Dendritic cell treated with granulocyte-macrophage colony-stimulating factor and Interleukin-4, amounts not matched to agents 40 ng/mL and 50 ng/mL, for 4 days (primary cell): ENCODE measurements at regions not wholly inside any gene's neighbourhood (a gene's known extent, or its start where the extent isn't known, plus 50 kb on each side); places are given as distances from the start of the nearest gene placed in this dataset.

Experiments used
- H3K27ac Mint-ChIP-seq: one replicate; pipeline ENCODE4 v1.8.0; 2022; ENCODE audit warnings: mild to moderate bottlenecking, mixed read lengths
- H3K27me3 Mint-ChIP-seq: one replicate; pipeline ENCODE4 v1.8.0; 2022; ENCODE audit warnings: mild to moderate bottlenecking, mixed read lengths
- H3K36me3 Mint-ChIP-seq: one replicate; pipeline ENCODE4 v1.8.0; 2022; ENCODE audit warnings: low read depth, mixed read lengths
- H3K4me1 Mint-ChIP-seq: one replicate; pipeline ENCODE4 v1.8.0; 2022; ENCODE audit warnings: low read depth, mixed read lengths
- H3K4me3 Mint-ChIP-seq: one replicate; pipeline ENCODE4 v1.8.0; 2022; ENCODE audit warnings: mild to moderate bottlenecking, moderate library complexity, mixed read lengths
- H3K9me3 Mint-ChIP-seq: one replicate; pipeline ENCODE4 v1.8.0; 2022; ENCODE audit warnings: mixed read lengths
- intact Hi-C: fragments of 100-400 bp; cut with micrococcal nuclease; formaldehyde crosslinking; loops from one replicate; pipeline ENCODE4 v1.15.0; 2022

GRCh38 chr7:41910940-41911600 is 208.2 kb upstream of the INHBA start:
- intact Hi-C loops, result no loop called here
- no peak overlapping the region for H3K27ac Mint-ChIP-seq
- no peak overlapping the region for H3K4me3 Mint-ChIP-seq
- H3K4me1 Mint-ChIP-seq, result no peaks in the 10 kb centered on the region
- peaks cover 9% of the 10 kb centered on the region for H3K9me3 Mint-ChIP-seq
- H3K36me3 Mint-ChIP-seq, result no peaks in the 10 kb centered on the region
- H3K27me3 Mint-ChIP-seq, result no peaks in the 10 kb centered on the region

- Mint-ChIP-seq H3K9me3 (peaks cover 17% of the 10 kb centered on the region), H3K4me1 (no peaks in the 10 kb centered on the region), H3K27ac (no peak overlapping the region), H3K27me3 (no peaks in the 10 kb centered on the region), H3K4me3 (no peak overlapping the region), H3K36me3 (no peaks in the 10 kb centered on the region)
- intact Hi-C loops, result no loop called here
Measured at GRCh38 chr7:41907444-41907843, 204.6 kb upstream of the INHBA start.

GRCh38 chr7:41900532-41900931 is 197.6 kb upstream of the INHBA start:
- Mint-ChIP-seq H3K4me1 (peaks cover 6% of the 10 kb centered on the region), H3K27ac (no peak overlapping the region), H3K27me3 (no peaks in the 10 kb centered on the region), H3K36me3 (no peaks in the 10 kb centered on the region), H3K4me3 (no peak overlapping the region), H3K9me3 (peaks cover 8% of the 10 kb centered on the region)
- intact Hi-C loops, result no loop called here

- Mint-ChIP-seq H3K4me1 (peaks cover 6% of the 10 kb centered on the region), H3K4me3 (no peak overlapping the region), H3K9me3 (peaks cover 8% of the 10 kb centered on the region), H3K36me3 (no peaks in the 10 kb centered on the region), H3K27ac (no peak overlapping the region), H3K27me3 (no peaks in the 10 kb centered on the region)
- intact Hi-C loops, result no loop called here
Measured at GRCh38 chr7:41899823-41900433, 197.0 kb upstream of the INHBA start.

- Mint-ChIP-seq H3K36me3 (no peaks in the 10 kb centered on the region), H3K27ac (no peak overlapping the region), H3K27me3 (peaks cover 9% of the 10 kb centered on the region), H3K4me1 (peaks cover 41% of the 10 kb centered on the region), H3K9me3 (no peaks in the 10 kb centered on the region), H3K4me3 (no peak overlapping the region)
- intact Hi-C loops, result no loop called here
Measured at GRCh38 chr7:41893656-41894055, 190.8 kb upstream of the INHBA start.

GRCh38 chr7:41892356-41893100 is 189.6 kb upstream of the INHBA start:
- intact Hi-C loops, result no loop called here
- Mint-ChIP-seq H3K4me3 (no peak overlapping the region), H3K27me3 (peaks cover 19% of the 10 kb centered on the region), H3K4me1 (peaks cover 52% of the 10 kb centered on the region), H3K27ac (no peak overlapping the region), H3K9me3 (no peaks in the 10 kb centered on the region), H3K36me3 (no peaks in the 10 kb centered on the region)

- Mint-ChIP-seq H3K9me3 (no peaks in the 10 kb centered on the region), H3K4me1 (peaks cover 52% of the 10 kb centered on the region), H3K4me3 (no peak overlapping the region), H3K27me3 (peaks cover 25% of the 10 kb centered on the region), H3K27ac (no peak overlapping the region), H3K36me3 (no peaks in the 10 kb centered on the region)
- intact Hi-C loops, result no loop called here
Measured at GRCh38 chr7:41891950-41892349, 189.1 kb upstream of the INHBA start.

- no peaks in the 10 kb centered on the region for H3K9me3 Mint-ChIP-seq
- intact Hi-C loops, result no loop called here
- H3K4me3 Mint-ChIP-seq, result no peak overlapping the region
- peaks cover 36% of the 10 kb centered on the region for H3K27me3 Mint-ChIP-seq
- no peaks in the 10 kb centered on the region for H3K36me3 Mint-ChIP-seq
- H3K27ac Mint-ChIP-seq, result no peak overlapping the region
- H3K4me1 Mint-ChIP-seq, result peaks cover 64% of the 10 kb centered on the region
Measured at GRCh38 chr7:41890631-41891274, 187.9 kb upstream of the INHBA start.

GRCh38 chr7:41889472-41889871 is 186.6 kb upstream of the INHBA start:
- no peak overlapping the region for H3K27ac Mint-ChIP-seq
- no peaks in the 10 kb centered on the region for H3K36me3 Mint-ChIP-seq
- no peak overlapping the region for H3K4me3 Mint-ChIP-seq
- intact Hi-C loops, result loop anchor here (5.0 kb wide), 1 partner anchor 182 kb away; no protein-coding TSS in a partner anchor
- H3K9me3 Mint-ChIP-seq, result no peaks in the 10 kb centered on the region
- peaks cover 76% of the 10 kb centered on the region for H3K4me1 Mint-ChIP-seq
- peaks cover 46% of the 10 kb centered on the region for H3K27me3 Mint-ChIP-seq

- Mint-ChIP-seq H3K27me3 (peaks cover 47% of the 10 kb centered on the region), H3K27ac (no peak overlapping the region)
- intact Hi-C loops, result loop anchor here (5.0 kb wide), 1 partner anchor 182 kb away; no protein-coding TSS in a partner anchor
Measured at GRCh38 chr7:41889040-41889439, 186.2 kb upstream of the INHBA start.

GRCh38 chr7:41887416-41887815 is 184.5 kb upstream of the INHBA start:
- no peak overlapping the region for H3K27ac Mint-ChIP-seq
- no peak overlapping the region for H3K4me3 Mint-ChIP-seq
- H3K27me3 Mint-ChIP-seq, result peaks cover 54% of the 10 kb centered on the region
- peaks cover 82% of the 10 kb centered on the region for H3K4me1 Mint-ChIP-seq
- intact Hi-C loops, result loop anchor here (5.0 kb wide), 1 partner anchor 180 kb away; no protein-coding TSS in a partner anchor
- no peaks in the 10 kb centered on the region for H3K36me3 Mint-ChIP-seq
- H3K9me3 Mint-ChIP-seq, result no peaks in the 10 kb centered on the region

More at GRCh38 chr7:41889040-41889439, 186.2 kb upstream of the INHBA start:
- H3K36me3 Mint-ChIP-seq, result no peaks in the 10 kb centered on the region
- no peaks in the 10 kb centered on the region for H3K9me3 Mint-ChIP-seq
- H3K4me3 Mint-ChIP-seq, result no peak overlapping the region
- H3K4me1 Mint-ChIP-seq, result peaks cover 77% of the 10 kb centered on the region

GRCh38 chr7:41886901-41887311 is 184.0 kb upstream of the INHBA start:
- H3K4me1 Mint-ChIP-seq, result peaks cover 82% of the 10 kb centered on the region
- no peaks in the 10 kb centered on the region for H3K36me3 Mint-ChIP-seq
- H3K27ac Mint-ChIP-seq, result no peak overlapping the region
- H3K4me3 Mint-ChIP-seq, result no peak overlapping the region
- intact Hi-C loops, result loop anchor here (5.0 kb wide), 1 partner anchor 180 kb away; no protein-coding TSS in a partner anchor
- H3K27me3 Mint-ChIP-seq, result peaks cover 54% of the 10 kb centered on the region
- no peaks in the 10 kb centered on the region for H3K9me3 Mint-ChIP-seq

GRCh38 chr7:41886262-41886900 is 183.5 kb upstream of the INHBA start:
- intact Hi-C loops, result loop anchor here (5.0 kb wide), 1 partner anchor 179 kb away; no protein-coding TSS in a partner anchor
- H3K9me3 Mint-ChIP-seq, result no peaks in the 10 kb centered on the region
- peaks cover 54% of the 10 kb centered on the region for H3K27me3 Mint-ChIP-seq
- H3K36me3 Mint-ChIP-seq, result no peaks in the 10 kb centered on the region
- no peak overlapping the region for H3K4me3 Mint-ChIP-seq
- H3K27ac Mint-ChIP-seq, result no peak overlapping the region
- peaks cover 78% of the 10 kb centered on the region for H3K4me1 Mint-ChIP-seq
